Activated CD4-positive, alpha-beta T cell treated with anti-CD3 and anti-CD28 coated beads, Interleukin-2, amount 10 ng/mL, durations not matched to agents 24 days and 14 days (primary cell): ENCODE measurements at regions not wholly inside any gene's neighbourhood (a gene's known extent, or its start where the extent isn't known, plus 50 kb on each side); places are given as distances from the start of the nearest gene placed in this dataset.

ENCODE experiments used
- DNase-seq: peaks from one replicate; pipeline ENCODE4 v3.0.0; 2022
- H3K27ac Mint-ChIP-seq: one replicate; pipeline ENCODE4 v1.8.0; 2022; ENCODE audit warnings: mild to moderate bottlenecking, mixed read lengths
- H3K27me3 Mint-ChIP-seq: one replicate; pipeline ENCODE4 v1.8.0; 2022; ENCODE audit warnings: mixed read lengths
- H3K36me3 Mint-ChIP-seq: one replicate; pipeline ENCODE4 v1.8.0; 2022; ENCODE audit warnings: low read depth, mild to moderate bottlenecking, mixed read lengths
- H3K4me1 Mint-ChIP-seq: one replicate; pipeline ENCODE4 v1.8.0; 2021; ENCODE audit warnings: mixed read lengths
- H3K4me3 Mint-ChIP-seq: one replicate; pipeline ENCODE4 v1.8.0; 2022; ENCODE audit warnings: mild to moderate bottlenecking, moderate library complexity, mixed read lengths
- H3K9me3 Mint-ChIP-seq: one replicate; pipeline ENCODE4 v1.8.0; 2021; ENCODE audit warnings: mixed read lengths
- intact Hi-C: fragments of 100-400 bp; cut with micrococcal nuclease; formaldehyde crosslinking; loops from one replicate; pipeline ENCODE4 v1.15.1; 2023

DNA sequence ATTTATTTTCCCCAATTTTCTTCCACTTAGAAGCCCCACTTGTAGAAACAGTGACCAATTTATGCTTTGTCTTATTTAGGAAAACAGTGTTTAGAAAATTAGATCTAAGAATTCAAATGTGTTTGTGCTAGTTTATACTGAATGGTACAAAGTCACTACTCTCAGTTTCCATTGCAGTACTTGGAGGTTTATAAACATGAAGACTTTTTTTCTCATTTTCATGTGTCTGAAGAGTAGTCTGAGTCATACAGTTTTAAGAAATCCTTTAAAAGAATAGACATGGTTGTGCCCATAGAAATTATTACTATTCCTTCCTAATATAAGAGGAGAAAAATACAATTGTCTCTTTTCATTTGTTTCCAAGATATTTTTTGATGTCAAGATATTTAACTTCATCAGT lies 458.7 kb downstream of the NAF1 start:
- intact Hi-C loops: no loop called here
- Mint-ChIP-seq H3K4me1 (no peaks in the 10 kb centered on the region), H3K27me3 (no peaks in the 10 kb centered on the region), H3K36me3 (no peaks in the 10 kb centered on the region), H3K9me3 (no peaks in the 10 kb centered on the region), H3K4me3 (no peak overlapping the region), H3K27ac (no peak overlapping the region)
- DNase-seq: no peak

DNA sequence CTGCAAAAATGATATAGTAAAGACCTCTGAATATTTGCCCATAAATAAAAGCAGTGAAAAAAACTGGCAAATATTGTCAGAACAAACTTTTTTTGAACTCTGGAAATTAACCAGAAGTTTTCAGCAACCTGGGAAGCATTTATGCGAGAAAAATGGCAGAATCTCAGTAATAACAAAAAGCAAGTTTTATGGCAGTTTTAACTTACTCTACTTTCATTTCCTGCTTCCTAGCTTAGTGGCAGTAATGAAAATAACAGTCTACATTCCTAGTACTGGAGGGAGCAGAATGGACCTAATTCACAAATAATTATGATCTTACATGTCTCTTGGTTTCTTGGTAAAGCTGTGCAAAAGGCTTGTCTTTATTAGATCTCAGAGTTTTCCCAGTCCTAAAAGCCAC lies 460.1 kb downstream of the NAF1 start:
- no peak overlapping the region for H3K27ac Mint-ChIP-seq
- intact Hi-C loops: no loop called here
- DNase-seq: no peak
- H3K36me3 Mint-ChIP-seq: no peaks in the 10 kb centered on the region
- H3K4me3 Mint-ChIP-seq: no peak overlapping the region
- H3K4me1 Mint-ChIP-seq: no peaks in the 10 kb centered on the region
- no peaks in the 10 kb centered on the region for H3K9me3 Mint-ChIP-seq
- no peaks in the 10 kb centered on the region for H3K27me3 Mint-ChIP-seq

DNA sequence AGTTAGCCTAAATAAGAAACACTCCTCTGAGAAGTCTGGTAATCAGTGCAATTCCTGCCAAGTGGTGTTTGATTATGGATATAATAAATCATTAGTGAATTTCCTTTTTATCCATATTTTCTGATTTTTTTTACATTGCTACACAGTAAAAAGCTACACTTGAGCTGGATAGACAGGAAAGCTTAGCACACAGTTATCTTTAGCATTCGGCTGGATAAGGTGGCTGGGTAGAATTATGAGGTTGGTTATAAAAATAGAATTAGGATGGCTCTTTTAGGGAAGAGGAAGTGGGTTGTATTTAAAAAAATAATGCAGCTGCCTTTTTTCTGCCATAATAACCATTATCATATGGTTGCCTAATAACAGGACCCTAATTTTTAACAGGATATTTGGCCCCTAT lies 460.6 kb downstream of the NAF1 start:
- intact Hi-C loops: no loop called here

DNA sequence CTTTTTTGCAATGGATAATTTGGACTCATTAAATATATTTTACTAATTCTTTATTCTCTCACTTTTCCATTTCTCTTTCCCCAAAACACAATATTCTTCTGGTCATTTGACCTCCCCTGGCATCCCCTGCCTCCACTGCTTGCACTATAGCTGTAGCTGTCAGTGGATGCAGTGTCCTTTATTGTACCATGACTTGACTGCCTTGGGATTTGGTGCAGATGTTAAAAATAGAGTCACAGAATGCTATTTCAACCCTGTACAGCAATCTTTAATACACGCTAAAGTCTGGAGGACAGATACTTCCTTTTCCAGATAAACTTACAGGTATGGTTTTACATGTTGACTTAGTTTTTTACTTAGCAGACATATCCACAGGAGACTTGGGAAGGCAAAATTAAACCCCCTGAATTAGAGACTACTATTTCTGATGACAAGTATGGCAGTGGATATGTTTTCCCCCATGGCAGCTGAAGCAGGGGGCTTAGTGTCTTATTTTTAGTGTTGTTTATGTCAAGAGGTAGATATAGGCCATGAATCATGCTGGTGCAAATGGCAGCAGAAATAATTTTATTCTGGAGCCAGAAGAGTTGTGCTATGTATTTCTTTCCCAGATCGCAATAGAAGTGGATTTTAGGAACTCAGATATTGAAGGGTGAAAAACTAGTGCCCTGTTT lies 461.4 kb downstream of the NAF1 start:
- H3K36me3 Mint-ChIP-seq: no peaks in the 10 kb centered on the region
- intact Hi-C loops: no loop called here
- no peak overlapping the region for H3K4me3 Mint-ChIP-seq
- no peaks in the 10 kb centered on the region for H3K9me3 Mint-ChIP-seq
- no peak overlapping the region for H3K27ac Mint-ChIP-seq
- no peak for DNase-seq
- no peaks in the 10 kb centered on the region for H3K27me3 Mint-ChIP-seq
- H3K4me1 Mint-ChIP-seq: no peaks in the 10 kb centered on the region

More for the DNA sequence above, 460.6 kb downstream of the NAF1 start:
- DNase-seq: no peak
- no peaks in the 10 kb centered on the region for H3K36me3 Mint-ChIP-seq
- no peak overlapping the region for H3K4me3 Mint-ChIP-seq
- no peak overlapping the region for H3K27ac Mint-ChIP-seq
- no peaks in the 10 kb centered on the region for H3K27me3 Mint-ChIP-seq
- H3K9me3 Mint-ChIP-seq: no peaks in the 10 kb centered on the region
- no peaks in the 10 kb centered on the region for H3K4me1 Mint-ChIP-seq

DNA sequence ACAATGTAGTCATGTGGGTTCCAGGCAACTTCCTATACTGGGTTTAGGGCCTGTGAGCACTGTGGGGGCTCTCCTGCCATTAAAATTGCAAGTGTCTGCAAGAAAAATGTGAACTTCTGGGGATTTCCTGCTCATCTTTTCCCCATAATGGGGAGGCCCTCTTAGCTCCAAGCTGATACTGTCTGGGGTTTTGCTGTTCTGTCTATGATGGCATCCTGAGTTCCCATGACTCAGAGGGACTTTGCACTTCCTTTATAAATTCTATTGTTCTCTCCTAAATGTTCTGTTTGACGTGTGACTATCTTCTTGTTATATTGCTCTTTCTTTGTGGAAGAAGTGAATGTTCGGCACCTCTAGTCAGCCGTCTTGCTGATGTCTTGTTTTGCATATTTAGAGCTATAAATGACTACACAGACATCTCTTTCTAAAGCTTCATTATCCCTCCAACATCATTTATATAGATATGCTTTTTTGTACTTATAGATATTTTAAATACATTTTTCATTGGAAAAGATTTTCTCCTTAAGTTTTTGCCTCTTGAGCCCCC lies 465.8 kb downstream of the NAF1 start:
- Mint-ChIP-seq H3K27ac (no peak overlapping the region), H3K36me3 (no peaks in the 10 kb centered on the region)

DNA sequence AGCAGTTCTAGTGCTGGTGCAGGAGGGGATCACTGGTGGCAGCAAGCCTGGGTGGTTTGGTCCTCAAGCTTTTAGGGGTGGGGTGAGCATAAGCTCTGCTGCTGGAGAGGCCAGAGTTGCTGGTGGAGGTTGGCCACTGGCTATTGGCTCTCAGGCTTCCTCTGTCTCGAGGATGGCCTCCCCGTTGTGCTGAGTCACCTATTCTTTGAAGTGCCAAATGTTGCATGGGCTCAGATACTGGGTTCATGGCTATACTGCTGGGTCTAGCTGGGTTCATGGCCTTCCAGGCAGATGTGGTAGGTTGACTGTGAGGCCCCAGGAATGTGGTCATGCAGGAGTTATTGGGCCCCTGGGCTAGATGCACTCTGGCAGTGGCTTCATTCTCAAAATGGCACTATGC lies 466.3 kb downstream of the NAF1 start:
- H3K36me3 Mint-ChIP-seq: no peaks in the 10 kb centered on the region
- H3K4me1 Mint-ChIP-seq: no peaks in the 10 kb centered on the region
- intact Hi-C loops: no loop called here
- peaks cover 4% of the 10 kb centered on the region for H3K9me3 Mint-ChIP-seq
- H3K4me3 Mint-ChIP-seq: no peak overlapping the region
- no peak for DNase-seq
- H3K27ac Mint-ChIP-seq: no peak overlapping the region
- no peaks in the 10 kb centered on the region for H3K27me3 Mint-ChIP-seq

More for the DNA sequence above, 465.8 kb downstream of the NAF1 start:
- H3K9me3 Mint-ChIP-seq: peaks cover 4% of the 10 kb centered on the region
- no peak for DNase-seq
- no peaks in the 10 kb centered on the region for H3K27me3 Mint-ChIP-seq
- intact Hi-C loops: no loop called here
- H3K4me3 Mint-ChIP-seq: no peak overlapping the region
- H3K4me1 Mint-ChIP-seq: no peaks in the 10 kb centered on the region

DNA sequence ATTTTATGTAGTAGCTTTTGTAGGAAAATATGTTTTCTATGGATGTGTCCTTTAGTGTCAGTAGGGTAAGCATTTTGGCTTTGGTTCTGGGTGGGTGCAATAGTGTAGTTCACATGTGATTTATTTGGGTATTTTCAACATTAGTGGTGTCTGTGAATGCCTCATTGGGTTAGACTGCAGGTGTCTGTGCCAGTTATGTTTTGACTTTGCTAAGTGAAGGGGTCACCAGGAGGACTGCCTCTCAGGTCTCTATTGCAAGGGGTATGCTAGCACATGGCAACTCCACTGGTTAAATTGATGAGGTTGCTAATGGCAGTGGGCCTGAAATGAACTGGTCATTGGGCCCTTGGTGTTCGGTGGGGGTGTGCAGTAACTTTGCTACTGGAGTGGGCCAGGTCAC lies 467.1 kb downstream of the NAF1 start:
- no peaks in the 10 kb centered on the region for H3K4me1 Mint-ChIP-seq
- H3K4me3 Mint-ChIP-seq: no peak overlapping the region
- DNase-seq: no peak
- H3K36me3 Mint-ChIP-seq: no peaks in the 10 kb centered on the region
- H3K27ac Mint-ChIP-seq: no peak overlapping the region
- H3K9me3 Mint-ChIP-seq: peaks cover 4% of the 10 kb centered on the region
- intact Hi-C loops: no loop called here
- H3K27me3 Mint-ChIP-seq: no peaks in the 10 kb centered on the region

DNA sequence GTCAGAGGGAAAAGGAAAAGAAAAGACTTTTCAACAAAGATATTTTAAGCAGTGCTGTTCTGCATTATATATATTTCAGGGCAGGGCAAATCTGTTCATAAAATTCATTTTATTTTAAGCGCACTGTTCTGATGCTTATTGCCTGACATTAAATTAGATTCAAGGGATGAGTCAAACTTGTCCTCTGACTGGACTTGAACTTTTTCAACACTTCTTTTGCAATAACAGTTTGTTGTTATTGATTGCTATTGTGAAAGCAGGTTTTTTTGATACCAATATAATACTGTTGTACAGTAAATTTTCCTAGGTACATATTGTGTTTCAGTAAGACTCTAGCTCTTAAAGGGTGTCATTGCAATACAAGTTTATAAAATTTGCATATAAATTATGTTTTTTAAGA lies 481.3 kb downstream of the NAF1 start:
- Mint-ChIP-seq H3K27me3 (no peaks in the 10 kb centered on the region), H3K9me3 (no peaks in the 10 kb centered on the region), H3K4me3 (no peak overlapping the region), H3K4me1 (no peaks in the 10 kb centered on the region), H3K27ac (no peak overlapping the region), H3K36me3 (no peaks in the 10 kb centered on the region)
- intact Hi-C loops: no loop called here
- DNase-seq: no peak

DNA sequence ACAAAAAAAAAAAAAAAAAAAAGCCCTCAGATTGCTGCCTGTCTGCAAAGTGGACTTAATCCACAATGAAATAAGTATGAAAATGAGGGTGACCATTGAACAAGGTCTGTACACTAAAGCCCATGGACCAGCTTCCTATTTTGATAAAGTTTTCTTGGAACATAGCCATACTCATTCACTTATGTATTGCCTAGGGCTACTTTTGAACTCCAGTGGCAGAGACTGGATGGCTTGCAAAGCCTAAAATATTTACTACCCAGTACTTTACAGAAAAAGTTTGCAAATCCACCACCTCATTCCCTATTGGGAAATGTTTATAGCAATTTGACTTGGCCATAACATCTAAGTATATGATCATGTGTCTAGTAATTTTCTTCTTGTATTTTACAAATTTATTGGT lies 481.7 kb downstream of the NAF1 start:
- DNase-seq: no peak
- H3K9me3 Mint-ChIP-seq: no peaks in the 10 kb centered on the region
- intact Hi-C loops: no loop called here
- H3K4me1 Mint-ChIP-seq: no peaks in the 10 kb centered on the region
- H3K4me3 Mint-ChIP-seq: no peak overlapping the region
- H3K27ac Mint-ChIP-seq: no peak overlapping the region
- H3K36me3 Mint-ChIP-seq: no peaks in the 10 kb centered on the region
- H3K27me3 Mint-ChIP-seq: no peaks in the 10 kb centered on the region

DNA sequence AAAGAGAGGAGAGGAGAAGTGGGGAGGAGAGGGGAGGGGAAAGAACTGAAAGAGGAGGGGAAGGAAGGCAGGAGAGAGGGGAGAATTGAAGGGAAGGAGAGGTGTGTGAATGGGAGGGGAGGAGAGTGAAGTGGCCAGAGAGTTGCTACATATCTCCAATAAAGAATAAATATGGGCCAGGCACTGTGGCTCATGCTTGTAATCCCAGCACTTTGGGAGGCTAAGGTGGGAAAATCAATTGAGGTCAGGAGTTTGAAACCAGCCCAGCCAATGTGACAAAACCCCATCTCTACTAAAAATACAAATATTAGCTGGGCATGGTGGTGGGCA lies 482.4 kb downstream of the NAF1 start:
- Mint-ChIP-seq H3K4me3 (no peak overlapping the region), H3K9me3 (no peaks in the 10 kb centered on the region), H3K27ac (no peak overlapping the region), H3K4me1 (no peaks in the 10 kb centered on the region), H3K27me3 (no peaks in the 10 kb centered on the region), H3K36me3 (no peaks in the 10 kb centered on the region)
- no peak for DNase-seq
- intact Hi-C loops: no loop called here

DNA sequence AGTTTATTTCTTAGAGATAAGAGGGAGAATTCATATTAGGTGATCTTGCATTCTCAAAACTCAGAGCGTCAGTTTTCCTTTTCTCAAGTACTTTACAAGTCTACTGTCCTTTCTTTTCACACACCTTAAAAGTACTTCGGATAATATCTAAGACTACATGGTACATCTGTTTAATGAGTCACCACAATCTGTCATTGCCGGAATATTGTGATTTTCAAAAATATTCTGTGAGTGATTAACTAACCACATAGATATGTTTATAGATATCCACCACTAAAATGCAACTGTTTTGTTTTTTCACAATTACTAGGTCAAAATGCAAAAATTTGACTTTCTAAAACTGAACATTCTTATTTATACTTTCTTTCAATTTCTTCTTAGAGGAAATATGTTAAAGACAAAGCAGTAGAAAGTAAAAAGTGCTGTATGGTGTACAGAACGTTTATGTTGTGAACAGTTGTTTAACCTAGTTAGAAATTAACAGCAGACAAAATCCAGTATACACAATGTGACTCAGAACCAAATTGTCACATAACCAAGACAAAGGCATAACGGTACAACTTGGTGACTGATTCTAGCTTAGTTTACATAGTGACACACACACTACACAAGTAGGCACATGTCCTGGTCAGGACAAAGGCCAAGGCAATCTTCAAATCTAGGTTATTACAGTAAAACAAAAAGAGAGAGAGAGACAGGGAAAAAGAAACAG lies 482.9 kb downstream of the NAF1 start:
- Mint-ChIP-seq H3K36me3 (no peaks in the 10 kb centered on the region), H3K27me3 (no peaks in the 10 kb centered on the region), H3K9me3 (no peaks in the 10 kb centered on the region), H3K27ac (no peak overlapping the region), H3K4me1 (no peaks in the 10 kb centered on the region), H3K4me3 (no peak overlapping the region)
- intact Hi-C loops: no loop called here
- DNase-seq: no peak

DNA sequence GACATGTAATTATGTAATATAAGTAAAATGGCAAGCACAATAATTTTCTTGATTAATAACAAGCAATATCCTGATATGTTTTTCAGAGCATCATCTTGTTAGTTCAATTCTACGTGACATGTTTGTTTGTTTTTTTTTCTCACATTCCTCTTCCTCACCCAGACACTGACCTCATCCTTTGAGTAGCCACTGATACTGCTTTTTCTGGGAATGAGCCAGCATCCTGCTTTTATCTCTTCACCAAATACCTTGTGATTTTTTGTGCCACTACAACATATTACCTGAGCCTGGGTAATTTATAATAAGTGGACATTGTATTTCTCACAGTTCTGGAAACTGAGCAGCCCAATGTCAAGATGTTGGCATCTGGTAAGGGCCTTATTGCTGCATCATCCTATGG lies 484.0 kb downstream of the NAF1 start:
- Mint-ChIP-seq H3K36me3 (no peaks in the 10 kb centered on the region), H3K27ac (no peak overlapping the region), H3K4me3 (no peak overlapping the region), H3K4me1 (no peaks in the 10 kb centered on the region), H3K27me3 (no peaks in the 10 kb centered on the region), H3K9me3 (no peaks in the 10 kb centered on the region)
- intact Hi-C loops: no loop called here
- DNase-seq: no peak

DNA sequence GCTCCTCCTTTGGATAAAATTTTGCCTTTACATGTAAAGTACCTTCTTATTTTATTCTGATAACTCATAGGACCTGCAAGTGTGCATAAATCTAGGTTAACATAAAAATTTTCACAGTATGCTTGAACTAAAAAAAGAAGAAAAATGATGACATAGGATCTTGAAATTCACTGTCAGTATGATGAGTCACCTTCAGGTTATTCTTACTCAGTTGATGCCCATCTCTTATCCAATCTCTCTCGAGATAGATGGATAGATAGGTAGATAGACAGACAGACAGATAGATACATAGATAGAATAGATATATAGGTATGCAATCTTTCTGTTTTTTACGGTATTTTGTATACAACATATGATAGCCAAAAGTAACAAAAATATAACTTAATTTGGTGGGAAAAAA lies 485.5 kb downstream of the NAF1 start:
- Mint-ChIP-seq H3K9me3 (no peaks in the 10 kb centered on the region), H3K36me3 (no peaks in the 10 kb centered on the region), H3K4me3 (no peak overlapping the region), H3K27me3 (no peaks in the 10 kb centered on the region), H3K4me1 (no peaks in the 10 kb centered on the region), H3K27ac (no peak overlapping the region)
- intact Hi-C loops: no loop called here
- no peak for DNase-seq

DNA sequence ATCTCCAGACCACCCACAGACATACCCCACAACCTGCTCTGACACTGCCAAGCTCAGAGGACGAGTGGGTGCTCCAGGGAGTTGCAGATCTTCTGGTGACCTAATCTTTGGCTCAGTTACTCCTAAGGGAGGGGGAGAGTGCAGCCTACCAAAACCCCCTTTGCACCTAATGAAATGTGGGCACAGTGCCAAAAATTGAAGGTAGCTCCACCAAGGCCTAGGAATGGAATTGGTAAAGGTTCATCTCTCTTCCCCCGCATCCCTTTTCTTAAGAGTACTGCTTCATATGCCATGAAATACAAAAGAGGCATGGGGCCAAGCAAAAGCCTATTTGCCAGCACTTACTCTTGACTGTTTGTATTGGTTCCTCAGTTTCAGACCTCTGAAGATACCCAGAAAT lies 491.0 kb downstream of the NAF1 start:
- no peak for DNase-seq
- Mint-ChIP-seq H3K36me3 (no peaks in the 10 kb centered on the region), H3K27ac (no peak overlapping the region), H3K4me1 (no peaks in the 10 kb centered on the region), H3K27me3 (no peaks in the 10 kb centered on the region), H3K4me3 (no peak overlapping the region), H3K9me3 (no peaks in the 10 kb centered on the region)
- intact Hi-C loops: no loop called here

DNA sequence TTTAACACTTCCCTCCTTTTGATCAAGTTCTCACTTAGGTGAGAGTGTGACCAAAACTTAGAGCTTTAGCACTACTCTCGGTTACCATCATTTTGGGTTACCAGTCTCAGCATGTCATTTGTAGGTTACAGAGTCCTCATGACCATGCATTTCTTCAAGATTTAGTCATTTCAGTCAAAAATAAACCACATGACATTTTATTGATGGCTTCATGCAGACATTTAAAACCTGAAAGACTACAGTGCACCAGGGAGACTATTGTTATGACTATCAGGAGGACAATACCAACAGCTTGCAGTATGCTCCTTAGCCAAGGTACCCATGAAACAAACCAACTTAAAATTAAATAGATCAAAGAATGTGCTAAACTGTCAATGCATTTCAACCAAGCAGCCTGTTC lies 498.1 kb upstream of the FSTL5 start:
- Mint-ChIP-seq H3K36me3 (no peaks in the 10 kb centered on the region), H3K27ac (no peak overlapping the region), H3K9me3 (no peaks in the 10 kb centered on the region), H3K4me1 (no peaks in the 10 kb centered on the region), H3K27me3 (no peaks in the 10 kb centered on the region), H3K4me3 (no peak overlapping the region)
- DNase-seq: no peak
- intact Hi-C loops: no loop called here
